ENCODE measurements at regions not wholly inside any gene's neighbourhood (a gene's known extent, or its start where the extent isn't known, plus 50 kb on each side); places are given as distances from the start of the nearest gene placed in this dataset.

DNA sequence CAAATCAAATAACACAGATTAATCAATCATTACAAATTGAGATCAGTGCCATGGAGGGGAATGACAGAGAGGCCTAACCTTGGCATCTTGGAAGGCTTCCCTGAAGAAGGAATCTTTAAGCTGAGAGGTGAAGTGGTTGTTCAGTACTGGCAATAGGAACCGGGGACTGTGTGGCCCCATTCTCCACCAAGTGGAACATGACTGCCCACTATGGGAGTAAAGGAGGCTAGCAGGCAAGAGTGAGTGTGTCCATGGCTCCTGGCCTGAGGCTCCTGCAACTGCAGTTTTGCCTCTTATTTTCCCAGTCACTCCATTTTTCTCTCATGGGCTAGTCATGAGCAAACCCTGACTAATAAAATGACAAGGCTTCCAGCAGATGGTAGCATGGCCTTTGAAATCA lies 112.2 kb upstream of the GJB5 start:
- TF ChIP-seq, protein P1, sequence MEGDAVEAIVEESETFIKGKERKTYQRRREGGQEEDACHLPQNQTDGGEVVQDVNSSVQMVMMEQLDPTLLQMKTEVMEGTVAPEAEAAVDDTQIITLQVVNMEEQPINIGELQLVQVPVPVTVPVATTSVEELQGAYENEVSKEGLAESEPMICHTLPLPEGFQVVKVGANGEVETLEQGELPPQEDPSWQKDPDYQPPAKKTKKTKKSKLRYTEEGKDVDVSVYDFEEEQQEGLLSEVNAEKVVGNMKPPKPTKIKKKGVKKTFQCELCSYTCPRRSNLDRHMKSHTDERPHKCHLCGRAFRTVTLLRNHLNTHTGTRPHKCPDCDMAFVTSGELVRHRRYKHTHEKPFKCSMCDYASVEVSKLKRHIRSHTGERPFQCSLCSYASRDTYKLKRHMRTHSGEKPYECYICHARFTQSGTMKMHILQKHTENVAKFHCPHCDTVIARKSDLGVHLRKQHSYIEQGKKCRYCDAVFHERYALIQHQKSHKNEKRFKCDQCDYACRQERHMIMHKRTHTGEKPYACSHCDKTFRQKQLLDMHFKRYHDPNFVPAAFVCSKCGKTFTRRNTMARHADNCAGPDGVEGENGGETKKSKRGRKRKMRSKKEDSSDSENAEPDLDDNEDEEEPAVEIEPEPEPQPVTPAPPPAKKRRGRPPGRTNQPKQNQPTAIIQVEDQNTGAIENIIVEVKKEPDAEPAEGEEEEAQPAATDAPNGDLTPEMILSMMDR (IDR thresholded peaks at IDR 0.05): no peak
- no peak for TF ChIP-seq POLR2A (IDR thresholded peaks at IDR 0.05)

Measured in sigmoid colon (tissue), 3 donors.